H1 (cell line): ENCODE measurements at regions not wholly inside any gene's neighbourhood (a gene's known extent, or its start where the extent isn't known, plus 50 kb on each side); places are given as distances from the start of the nearest gene placed in this dataset.

Source experiments
- CHD2 ChIP-seq: IDR thresholded peaks from 2 replicates; pipeline ENCODE4 v1.6.1; 2012; ENCODE audit warnings: low read length, improper control_type of control experiment
- EGR1 ChIP-seq: IDR thresholded peaks from 2 replicates; pipeline ENCODE4 v1.6.1; 2011; ENCODE audit warnings: low read depth, low read length, borderline replicate concordance
- MAFK ChIP-seq: IDR thresholded peaks from 2 replicates; pipeline ENCODE4 v1.6.1; 2012; ENCODE audit warnings: low read depth, mild to moderate bottlenecking, improper control_type of control experiment, low read length
- POLR2A ChIP-seq, 2 experiments: IDR thresholded peaks; 1 replicate in 1 of 2; 2 replicates in 1 of 2; pipeline ENCODE4 v1.6.1; 2011; ENCODE audit warnings: low read depth in 2 of 2, low read length in 2 of 2, mild to moderate bottlenecking in 2 of 2; ENCODE audit errors: control extremely low read depth in 1 of 2
- POLR2AphosphoS5 ChIP-seq: IDR thresholded peaks from 2 replicates; pipeline ENCODE4 v1.6.1; 2011; ENCODE audit warnings: low read depth, low read length
- RNF2 ChIP-seq: fragments of 200-900, 300-1000 bp; sonication (generic); IDR thresholded peaks from 2 replicates; pipeline ENCODE4 v1.7.1; 2016; ENCODE audit warnings: borderline replicate concordance, low read depth, mild to moderate bottlenecking, antibody characterized with exemption, low read length; ENCODE audit not compliant: poor library complexity, severe bottlenecking; ENCODE audit errors: missing control alignments
- SUZ12 ChIP-seq: fragments of 200-600 bp; sonication (generic); IDR thresholded peaks from 2 replicates; pipeline ENCODE4 v1.6.1; 2012; ENCODE audit warnings: mild to moderate bottlenecking, inconsistent platforms, low read length, moderate library complexity, mixed read lengths
- TF ChIP-seq, protein P1 (sequence below), 3 experiments: IDR thresholded peaks; 1 replicate in 2 of 3; 2 replicates in 1 of 3; pipeline versions ENCODE4 v1.5.1 to v1.6.1; 2011; ENCODE audit warnings: low read length in 3 of 3, mild to moderate bottlenecking in 3 of 3, inconsistent platforms in 2 of 3, low read depth in 1 of 3, moderate library complexity in 1 of 3; ENCODE audit not compliant: insufficient read depth in 1 of 3; ENCODE audit errors: control extremely low read depth in 1 of 3

GRCh38 chr16:11401161-11402050 is 56.1 kb downstream of the RMI2 start:
- TF ChIP-seq POLR2A (IDR thresholded peaks at IDR 0.05; ENCODE audit: control extremely low read depth in 1 of 2, low read depth in 2 of 2, low read length in 2 of 2) (no peak), RNF2 (no peak), POLR2AphosphoS5 (no peak), SUZ12 (no peak), MAFK (no peak), CHD2 (no peak), EGR1 (no peak)
- TF ChIP-seq, protein P1, sequence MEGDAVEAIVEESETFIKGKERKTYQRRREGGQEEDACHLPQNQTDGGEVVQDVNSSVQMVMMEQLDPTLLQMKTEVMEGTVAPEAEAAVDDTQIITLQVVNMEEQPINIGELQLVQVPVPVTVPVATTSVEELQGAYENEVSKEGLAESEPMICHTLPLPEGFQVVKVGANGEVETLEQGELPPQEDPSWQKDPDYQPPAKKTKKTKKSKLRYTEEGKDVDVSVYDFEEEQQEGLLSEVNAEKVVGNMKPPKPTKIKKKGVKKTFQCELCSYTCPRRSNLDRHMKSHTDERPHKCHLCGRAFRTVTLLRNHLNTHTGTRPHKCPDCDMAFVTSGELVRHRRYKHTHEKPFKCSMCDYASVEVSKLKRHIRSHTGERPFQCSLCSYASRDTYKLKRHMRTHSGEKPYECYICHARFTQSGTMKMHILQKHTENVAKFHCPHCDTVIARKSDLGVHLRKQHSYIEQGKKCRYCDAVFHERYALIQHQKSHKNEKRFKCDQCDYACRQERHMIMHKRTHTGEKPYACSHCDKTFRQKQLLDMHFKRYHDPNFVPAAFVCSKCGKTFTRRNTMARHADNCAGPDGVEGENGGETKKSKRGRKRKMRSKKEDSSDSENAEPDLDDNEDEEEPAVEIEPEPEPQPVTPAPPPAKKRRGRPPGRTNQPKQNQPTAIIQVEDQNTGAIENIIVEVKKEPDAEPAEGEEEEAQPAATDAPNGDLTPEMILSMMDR (IDR thresholded peaks at IDR 0.05; ENCODE audit: control extremely low read depth in 1 of 3, insufficient read depth in 1 of 3, low read depth in 1 of 3, low read length in 3 of 3): no peak
